ENCODE measurements at regions not wholly inside any gene's neighbourhood (a gene's known extent, or its start where the extent isn't known, plus 50 kb on each side); places are given as distances from the start of the nearest gene placed in this dataset.

- no peak overlapping the region for H3K4me3 ChIP-seq (ENCODE audit: low read depth in 2 of 2, low read length in 1 of 2)
- no peaks in the 10 kb centered on the region for H4K20me1 ChIP-seq (ENCODE audit: insufficient read depth)
- peak overlapping the region; percentile 90 for H2AFZ ChIP-seq (ENCODE audit: low read depth)
- no peaks in the 10 kb centered on the region for H3K9me3 ChIP-seq
- no peaks in the 10 kb centered on the region for H3K27me3 ChIP-seq (ENCODE audit: insufficient read depth)
- H3F3A ChIP-seq (replicated peaks; ENCODE audit: insufficient read depth): peaks cover 11% of the 10 kb centered on the region
- peak overlapping the region; percentile 33 for H3K9ac ChIP-seq
- WGBS (ENCODE audit: low lambda C conversion rate): 36% methylated on average over 2 of the region's 2 CpGs
- H3K9me2 ChIP-seq: no peaks in the 10 kb centered on the region
- ChIA-PET POLR2A (no interaction called here), CTCF (interaction anchor here (0.6 to 1.0 kb wide), 2 partner anchors 10 to 103 kb away, joined by 3 read pairs; no protein-coding TSS in a partner anchor)
- peaks cover 9 to 35% of the 10 kb centered on the region in 2 experiments; a peak in 3 of 4 replicates for H3K4me1 ChIP-seq (ENCODE audit: control insufficient read depth in 1 of 2, insufficient read depth in 2 of 2, low read depth in 1 of 2, low read length in 1 of 2)
- peak overlapping the region; percentile 78 to 94 for H3K27ac ChIP-seq (ENCODE audit: low read depth in 2 of 2, low read length in 1 of 2)
- no peaks in the 10 kb centered on the region for H3K79me2 ChIP-seq (ENCODE audit: insufficient read depth)
- DNase-seq: no peak
- H3K36me3 ChIP-seq (replicated peaks in 1 of 2; ENCODE audit: control insufficient read depth in 1 of 2, insufficient read depth in 2 of 2, low read length in 1 of 2): no peaks in the 10 kb centered on the region
- H3K4me2 ChIP-seq: peak overlapping the region; percentile 55; the same call in 1 of the 2 replicates
- TF ChIP-seq IRF3 (IDR thresholded peaks at IDR 0.05; ENCODE audit: low read depth, low read length) (no peak), CTCF (IDR thresholded peaks at IDR 0.05) (no peak), SMC3 (IDR thresholded peaks at IDR 0.05; ENCODE audit: low read depth, low read length) (no peak), FOXM1 (IDR thresholded peaks at IDR 0.05; ENCODE audit: low read depth) (no peak), FOXJ3 (CRISPR knock-in tag; IDR thresholded peaks at IDR 0.05) (no peak), GABPA (IDR thresholded peaks at IDR 0.05; ENCODE audit: low read depth) (no peak), PBX3 (IDR thresholded peaks at IDR 0.05) (no peak), ELF1 (IDR thresholded peaks at IDR 0.05) (no peak), REST (IDR thresholded peaks at IDR 0.05; ENCODE audit: low read depth, low read length) (no peak), MXI1 (IDR thresholded peaks at IDR 0.05; ENCODE audit: low read depth, low read length) (no peak), NRF1 (IDR thresholded peaks at IDR 0.05; ENCODE audit: low read depth, low read length) (no peak), JUND (IDR thresholded peaks at IDR 0.05) (0 out of 2 replicates have a peak, but pooled peaks have one; percentile 4), GATA2 (CRISPR knock-in tag; IDR thresholded peaks at IDR 0.05) (no peak), SIN3A (IDR thresholded peaks at IDR 0.05; ENCODE audit: borderline replicate concordance, low read depth, low read length) (no peak), TAF1 (IDR thresholded peaks at IDR 0.05; ENCODE audit: borderline replicate concordance, low read depth, low read length) (0 out of 2 replicates have a peak, but pooled peaks have one; percentile 29), NFIC (IDR thresholded peaks at IDR 0.05; ENCODE audit: borderline replicate concordance) (no peak), CHD2 (IDR thresholded peaks at IDR 0.05; ENCODE audit: low read length, partially characterized antibody) (no peak), RCOR1 (IDR thresholded peaks at IDR 0.05; ENCODE audit: low read length) (no peak), EP300 (IDR thresholded peaks at IDR 0.05; ENCODE audit: borderline replicate concordance in 1 of 2, low read depth in 1 of 2, low read length in 1 of 2) (peak in 1 of 2 experiments; percentile 41; a peak in 2 of 4 replicates), YY1 (IDR thresholded peaks at IDR 0.05; ENCODE audit: low read depth) (no peak), USF2 (IDR thresholded peaks at IDR 0.05; ENCODE audit: borderline replicate concordance, low read depth, low read length) (no peak), RFX5 (IDR thresholded peaks at IDR 0.05; ENCODE audit: low read length) (no peak), MAX (IDR thresholded peaks at IDR 0.05; ENCODE audit: low read depth) (0 out of 2 replicates have a peak, but pooled peaks have one; percentile 40), USF1 (IDR thresholded peaks at IDR 0.05; ENCODE audit: borderline replicate concordance, low read depth) (no peak), POLR2AphosphoS5 (IDR thresholded peaks at IDR 0.05; ENCODE audit: low read depth, low read length) (no peak; the same call in 1 of the 2 replicates), FOSL2 (IDR thresholded peaks at IDR 0.05; ENCODE audit: borderline replicate concordance, low read depth) (no peak)
These were observed 718.5 kb downstream of the RFPL4B start for GRCh38 chr6:113065611-113066010.

Data from SK-N-SH (cell line).